ENCODE measurements at regions not wholly inside any gene's neighbourhood (a gene's known extent, or its start where the extent isn't known, plus 50 kb on each side); places are given as distances from the start of the nearest gene placed in this dataset.

GRCh38 chr1:81596341-81596740, 204.4 kb upstream of the ADGRL2 start:
- DNase-seq: no peak
- no peaks in the 10 kb centered on the region for H3K27me3 ChIP-seq (ENCODE audit: control insufficient read depth in 2 of 2, insufficient read depth in 2 of 2, low read length in 2 of 2)
- Mint-ChIP-seq H3K4me1 (no peaks in the 10 kb centered on the region), H3K36me3 (no peaks in the 10 kb centered on the region), H3K27me3 (ENCODE audit: low read depth in 3 of 3) (no peaks in the 10 kb centered on the region), H3K4me3 (no peak overlapping the region), H3K9me3 (peaks cover 0 to 4% (median 3%) of the 10 kb centered on the region in 7 donors), H3K27ac (no peak overlapping the region)
- H3K9ac ChIP-seq (ENCODE audit: insufficient read depth, low read length, poor library complexity, severe bottlenecking): no peak overlapping the region
- no peaks in the 10 kb centered on the region for H3K9me3 ChIP-seq (replicated peaks in 1 of 2; ENCODE audit: control insufficient read depth in 1 of 2, insufficient read depth in 1 of 2, low read length in 2 of 2)
- H3K79me2 ChIP-seq (ENCODE audit: insufficient read depth, low read length): no peaks in the 10 kb centered on the region
- no peaks in the 10 kb centered on the region for H4K20me1 ChIP-seq (ENCODE audit: insufficient read depth, low read length)
- intact Hi-C loops (cut with micrococcal nuclease): no loop called here
- no peak overlapping the region for H3K27ac ChIP-seq (ENCODE audit: low read depth in 1 of 2, low read length in 2 of 2)
- no peak for TF ChIP-seq CTCF (IDR thresholded peaks at IDR 0.05)
- H2AFZ ChIP-seq (ENCODE audit: insufficient read depth, low read depth, low read length, poor library complexity, severe bottlenecking): no peak overlapping the region
- no peaks in the 10 kb centered on the region for H3K36me3 ChIP-seq (replicated peaks in 1 of 2; ENCODE audit: control insufficient read depth in 1 of 2, insufficient read depth in 2 of 2, low read length in 2 of 2)
- WGBS (ENCODE audit: insufficient coverage): 87% methylated on average over 7 of the region's 14 CpGs
- no peak overlapping the region for H3K4me2 ChIP-seq (replicated peaks; ENCODE audit: extremely low read depth, low read length, poor library complexity, severe bottlenecking)
- no peak overlapping the region for H3K4me3 ChIP-seq (replicated peaks in 1 of 3; ENCODE audit: low read depth in 2 of 3, low read length in 3 of 3)
- H3K4me1 ChIP-seq (ENCODE audit: control insufficient read depth in 1 of 2, insufficient read depth in 2 of 2, low read length in 2 of 2): no peaks in the 10 kb centered on the region

GRCh38 chr1:81594206-81594605, 206.5 kb upstream of the ADGRL2 start:
- no peak for DNase-seq
- no peak overlapping the region for H3K9ac ChIP-seq (ENCODE audit: insufficient read depth, low read length, poor library complexity, severe bottlenecking)
- Mint-ChIP-seq H3K36me3 (no peaks in the 10 kb centered on the region), H3K4me3 (no peak overlapping the region), H3K27ac (no peak overlapping the region), H3K9me3 (peaks cover 0 to 6% (median 4%) of the 10 kb centered on the region in 7 donors), H3K27me3 (ENCODE audit: low read depth in 3 of 3) (peaks cover 0 to 2% (median 2%) of the 10 kb centered on the region in 3 donors), H3K4me1 (no peaks in the 10 kb centered on the region)
- WGBS (ENCODE audit: insufficient coverage): no CpG with 5 or more reads among the region's 1 CpG
- H3K4me3 ChIP-seq (replicated peaks in 1 of 3; ENCODE audit: low read depth in 2 of 3, low read length in 3 of 3): no peak overlapping the region
- H3K4me2 ChIP-seq (replicated peaks; ENCODE audit: extremely low read depth, low read length, poor library complexity, severe bottlenecking): no peak overlapping the region
- intact Hi-C loops (cut with micrococcal nuclease): no loop called here
- H2AFZ ChIP-seq (ENCODE audit: insufficient read depth, low read depth, low read length, poor library complexity, severe bottlenecking): no peak overlapping the region
- TF ChIP-seq CTCF (IDR thresholded peaks at IDR 0.05): no peak
- no peaks in the 10 kb centered on the region for H3K9me3 ChIP-seq (replicated peaks in 1 of 2; ENCODE audit: control insufficient read depth in 1 of 2, insufficient read depth in 1 of 2, low read length in 2 of 2)
- no peaks in the 10 kb centered on the region for H3K36me3 ChIP-seq (replicated peaks in 1 of 2; ENCODE audit: control insufficient read depth in 1 of 2, insufficient read depth in 2 of 2, low read length in 2 of 2)
- H3K27me3 ChIP-seq (ENCODE audit: control insufficient read depth in 2 of 2, insufficient read depth in 2 of 2, low read length in 2 of 2): no peaks in the 10 kb centered on the region
- H4K20me1 ChIP-seq (ENCODE audit: insufficient read depth, low read length): no peaks in the 10 kb centered on the region
- H3K27ac ChIP-seq (ENCODE audit: low read depth in 1 of 2, low read length in 2 of 2): no peak overlapping the region
- H3K79me2 ChIP-seq (ENCODE audit: insufficient read depth, low read length): no peaks in the 10 kb centered on the region
- no peaks in the 10 kb centered on the region for H3K4me1 ChIP-seq (ENCODE audit: control insufficient read depth in 1 of 2, insufficient read depth in 2 of 2, low read length in 2 of 2)
